ENCODE measurements at regions not wholly inside any gene's neighbourhood (a gene's known extent, or its start where the extent isn't known, plus 50 kb on each side); places are given as distances from the start of the nearest gene placed in this dataset.

- TF ChIP-seq EZH2 (IDR thresholded peaks at IDR 0.05) (no peak), POLR2AphosphoS5 (IDR thresholded peaks at IDR 0.05; ENCODE audit: borderline replicate concordance, low read depth, low read length) (no peak), FOXP2 (optimal IDR thresholded peaks at IDR 0.05; ENCODE audit: control extremely low read depth, extremely low read length, insufficient read depth) (no peak)
- no peak overlapping the region for H3K27ac ChIP-seq
- H3K9me3 ChIP-seq (ENCODE audit: low read depth, low read length) = no peaks in the 10 kb centered on the region
- H3K36me3 ChIP-seq (ENCODE audit: insufficient read depth, low read length) = no peaks in the 10 kb centered on the region
- no peak overlapping the region for H3K9ac ChIP-seq (ENCODE audit: insufficient read length)
- H3K4me3 ChIP-seq = no peak overlapping the region
- DNase-seq (ENCODE audit: low read depth, low spot score) = no peak
Observed at GRCh38 chr16:6113749-6114148, 1016.2 kb upstream of the EEF2KMT start.

GRCh38 chr16:6112700-6113099 is 1015.1 kb upstream of the EEF2KMT start:
- no peak overlapping the region for H3K9ac ChIP-seq (ENCODE audit: insufficient read length)
- no peaks in the 10 kb centered on the region for H3K9me3 ChIP-seq (ENCODE audit: low read depth, low read length)
- no peak overlapping the region for H3K4me3 ChIP-seq
- TF ChIP-seq POLR2AphosphoS5 (IDR thresholded peaks at IDR 0.05; ENCODE audit: borderline replicate concordance, low read depth, low read length) (no peak), EZH2 (IDR thresholded peaks at IDR 0.05) (no peak), FOXP2 (optimal IDR thresholded peaks at IDR 0.05; ENCODE audit: control extremely low read depth, extremely low read length, insufficient read depth) (no peak)
- no peak overlapping the region for H3K27ac ChIP-seq
- DNase-seq (ENCODE audit: low read depth, low spot score) = no peak
- H3K36me3 ChIP-seq (ENCODE audit: insufficient read depth, low read length) = no peaks in the 10 kb centered on the region

- no peak for DNase-seq (ENCODE audit: low read depth, low spot score)
- Histone ChIP-seq H3K9me3 (ENCODE audit: low read depth, low read length) (no peaks in the 10 kb centered on the region), H3K4me3 (no peak overlapping the region), H3K36me3 (ENCODE audit: insufficient read depth, low read length) (no peaks in the 10 kb centered on the region), H3K9ac (ENCODE audit: insufficient read length) (no peak overlapping the region), H3K27ac (no peak overlapping the region)
- TF ChIP-seq FOXP2 (optimal IDR thresholded peaks at IDR 0.05; ENCODE audit: control extremely low read depth, extremely low read length, insufficient read depth) (no peak), EZH2 (IDR thresholded peaks at IDR 0.05) (no peak), POLR2AphosphoS5 (IDR thresholded peaks at IDR 0.05; ENCODE audit: borderline replicate concordance, low read depth, low read length) (no peak)
Observed at GRCh38 chr16:6111390-6111789, 1013.8 kb upstream of the EEF2KMT start.

GRCh38 chr16:6110346-6110745 is 1012.8 kb upstream of the EEF2KMT start:
- H3K9me3 ChIP-seq (ENCODE audit: low read depth, low read length) = no peaks in the 10 kb centered on the region
- H3K36me3 ChIP-seq (ENCODE audit: insufficient read depth, low read length) = no peaks in the 10 kb centered on the region
- TF ChIP-seq POLR2AphosphoS5 (IDR thresholded peaks at IDR 0.05; ENCODE audit: borderline replicate concordance, low read depth, low read length) (no peak), EZH2 (IDR thresholded peaks at IDR 0.05) (no peak), FOXP2 (optimal IDR thresholded peaks at IDR 0.05; ENCODE audit: control extremely low read depth, extremely low read length, insufficient read depth) (no peak)
- no peak overlapping the region for H3K27ac ChIP-seq
- H3K4me3 ChIP-seq = no peak overlapping the region
- no peak for DNase-seq (ENCODE audit: low read depth, low spot score)
- H3K9ac ChIP-seq (ENCODE audit: insufficient read length) = no peak overlapping the region

GRCh38 chr16:6106061-6106460 is 1008.5 kb upstream of the EEF2KMT start:
- Histone ChIP-seq H3K4me3 (no peak overlapping the region), H3K36me3 (ENCODE audit: insufficient read depth, low read length) (no peaks in the 10 kb centered on the region), H3K9ac (ENCODE audit: insufficient read length) (no peak overlapping the region), H3K9me3 (ENCODE audit: low read depth, low read length) (no peaks in the 10 kb centered on the region), H3K27ac (no peak overlapping the region)
- TF ChIP-seq POLR2AphosphoS5 (IDR thresholded peaks at IDR 0.05; ENCODE audit: borderline replicate concordance, low read depth, low read length) = no peak
- no peak for TF ChIP-seq FOXP2 (optimal IDR thresholded peaks at IDR 0.05; ENCODE audit: control extremely low read depth, extremely low read length, insufficient read depth)
- TF ChIP-seq EZH2 (IDR thresholded peaks at IDR 0.05) = no peak
- DNase-seq (ENCODE audit: low read depth, low spot score) = no peak

- Histone ChIP-seq H3K4me3 (no peak overlapping the region), H3K9ac (ENCODE audit: insufficient read length) (no peak overlapping the region), H3K27ac (no peak overlapping the region), H3K36me3 (ENCODE audit: insufficient read depth, low read length) (no peaks in the 10 kb centered on the region), H3K9me3 (ENCODE audit: low read depth, low read length) (no peaks in the 10 kb centered on the region)
- no peak for DNase-seq (ENCODE audit: low read depth, low spot score)
- TF ChIP-seq FOXP2 (optimal IDR thresholded peaks at IDR 0.05; ENCODE audit: control extremely low read depth, extremely low read length, insufficient read depth) = no peak
- no peak for TF ChIP-seq POLR2AphosphoS5 (IDR thresholded peaks at IDR 0.05; ENCODE audit: borderline replicate concordance, low read depth, low read length)
- TF ChIP-seq EZH2 (IDR thresholded peaks at IDR 0.05) = no peak
Observed at GRCh38 chr16:6105115-6105514, 1007.5 kb upstream of the EEF2KMT start.

- no peaks in the 10 kb centered on the region for H3K36me3 ChIP-seq (ENCODE audit: insufficient read depth, low read length)
- TF ChIP-seq EZH2 (IDR thresholded peaks at IDR 0.05) (no peak), POLR2AphosphoS5 (IDR thresholded peaks at IDR 0.05; ENCODE audit: borderline replicate concordance, low read depth, low read length) (no peak), FOXP2 (optimal IDR thresholded peaks at IDR 0.05; ENCODE audit: control extremely low read depth, extremely low read length, insufficient read depth) (no peak)
- H3K9ac ChIP-seq (ENCODE audit: insufficient read length) = no peak overlapping the region
- DNase-seq (ENCODE audit: low read depth, low spot score) = no peak
- no peaks in the 10 kb centered on the region for H3K9me3 ChIP-seq (ENCODE audit: low read depth, low read length)
- H3K27ac ChIP-seq = no peak overlapping the region
- H3K4me3 ChIP-seq = no peak overlapping the region
Observed at GRCh38 chr16:6104428-6104827, 1006.8 kb upstream of the EEF2KMT start.

- H3K27ac ChIP-seq = no peak overlapping the region
- TF ChIP-seq POLR2AphosphoS5 (IDR thresholded peaks at IDR 0.05; ENCODE audit: borderline replicate concordance, low read depth, low read length) = no peak
- TF ChIP-seq FOXP2 (optimal IDR thresholded peaks at IDR 0.05; ENCODE audit: control extremely low read depth, extremely low read length, insufficient read depth) = no peak
- no peak for DNase-seq (ENCODE audit: low read depth, low spot score)
- H3K36me3 ChIP-seq (ENCODE audit: insufficient read depth, low read length) = no peaks in the 10 kb centered on the region
- H3K4me3 ChIP-seq = no peak overlapping the region
- no peak overlapping the region for H3K9ac ChIP-seq (ENCODE audit: insufficient read length)
- no peaks in the 10 kb centered on the region for H3K9me3 ChIP-seq (ENCODE audit: low read depth, low read length)
Observed at GRCh38 chr16:6103561-6103960, 1006.0 kb upstream of the EEF2KMT start.

- Histone ChIP-seq H3K27ac (no peak overlapping the region), H3K9ac (ENCODE audit: insufficient read length) (no peak overlapping the region), H3K4me3 (no peak overlapping the region), H3K36me3 (ENCODE audit: insufficient read depth, low read length) (no peaks in the 10 kb centered on the region), H3K9me3 (ENCODE audit: low read depth, low read length) (no peaks in the 10 kb centered on the region)
- TF ChIP-seq EZH2 (IDR thresholded peaks at IDR 0.05) = no peak
- no peak for TF ChIP-seq FOXP2 (optimal IDR thresholded peaks at IDR 0.05; ENCODE audit: control extremely low read depth, extremely low read length, insufficient read depth)
- no peak for TF ChIP-seq POLR2AphosphoS5 (IDR thresholded peaks at IDR 0.05; ENCODE audit: borderline replicate concordance, low read depth, low read length)
- no peak for DNase-seq (ENCODE audit: low read depth, low spot score)
Observed at GRCh38 chr16:6099102-6099501, 1001.5 kb upstream of the EEF2KMT start.

Measured in SK-N-MC (cell line).